ENCODE measurements at regions not wholly inside any gene's neighbourhood (a gene's known extent, or its start where the extent isn't known, plus 50 kb on each side); places are given as distances from the start of the nearest gene placed in this dataset.

GRCh38 chr10:21092683-21093524, 195.8 kb upstream of the NEBL start:
- no peak overlapping the region for H3K27ac ChIP-seq (ENCODE audit: control insufficient read depth, insufficient read depth, low read length)
- H2AFZ ChIP-seq (ENCODE audit: control insufficient read depth, low read length), result no peak overlapping the region
- DNase-seq (ENCODE audit: low read depth, low spot score), result no peak
- H3K4me3 ChIP-seq (ENCODE audit: control insufficient read depth in 2 of 3, extremely low read depth in 1 of 3, insufficient read depth in 2 of 3, low read depth in 1 of 3, low read length in 3 of 3), result no peak overlapping the region
- no peak overlapping the region for H3K9ac ChIP-seq (ENCODE audit: control insufficient read depth, extremely low read depth, insufficient read depth, low read length)
- FAIRE-seq, result no peak
- dilution Hi-C loops (cut with MboI; ENCODE audit: extremely low pct_ligation_motif_present, low sequenced_read_pairs), result no loop called here
- no peak for TF ChIP-seq CTCF (optimal IDR thresholded peaks at IDR 0.05 in 1 of 3, IDR thresholded peaks at IDR 0.05 in 1 of 3, conservative IDR thresholded peaks at IDR 0.05 in 1 of 3; ENCODE audit: extremely low read depth in 1 of 3, insufficient read depth in 2 of 3, low read length in 3 of 3)
- TF ChIP-seq EZH2 (IDR thresholded peaks at IDR 0.05; ENCODE audit: low read length), result no peak
- H4K20me1 ChIP-seq (ENCODE audit: control insufficient read depth, extremely low read depth, insufficient read depth, low read length), result no peaks in the 10 kb centered on the region
- H3K36me3 ChIP-seq (ENCODE audit: control insufficient read depth in 2 of 2, extremely low read depth in 1 of 2, insufficient read depth in 2 of 2, low read length in 2 of 2), result no peaks in the 10 kb centered on the region
- no peaks in the 10 kb centered on the region for H3K9me3 ChIP-seq (ENCODE audit: control insufficient read depth, low read depth, low read length)
- H3K9me1 ChIP-seq (ENCODE audit: control insufficient read depth, extremely low read depth, insufficient read depth, low read length), result no peaks in the 10 kb centered on the region
- no peak overlapping the region for H3K4me2 ChIP-seq (ENCODE audit: control insufficient read depth, extremely low read depth, insufficient read depth, low read depth, low read length)
- no peaks in the 10 kb centered on the region for H3K27me3 ChIP-seq (ENCODE audit: control insufficient read depth, extremely low read depth, insufficient read depth, low read length)
- H3K79me2 ChIP-seq (ENCODE audit: control insufficient read depth, insufficient read depth, low read length), result no peaks in the 10 kb centered on the region
- no peaks in the 10 kb centered on the region for H3K4me1 ChIP-seq (ENCODE audit: control insufficient read depth, extremely low read depth, insufficient read depth, low read length)

GRCh38 chr10:21090609-21091082, 193.5 kb upstream of the NEBL start:
- Histone ChIP-seq H2AFZ (ENCODE audit: control insufficient read depth, low read length) (no peak overlapping the region), H3K27ac (ENCODE audit: control insufficient read depth, insufficient read depth, low read length) (no peak overlapping the region), H3K9ac (ENCODE audit: control insufficient read depth, extremely low read depth, insufficient read depth, low read length) (no peak overlapping the region), H3K9me3 (ENCODE audit: control insufficient read depth, low read depth, low read length) (no peaks in the 10 kb centered on the region), H3K36me3 (ENCODE audit: control insufficient read depth in 2 of 2, extremely low read depth in 1 of 2, insufficient read depth in 2 of 2, low read length in 2 of 2) (no peaks in the 10 kb centered on the region), H3K9me1 (ENCODE audit: control insufficient read depth, extremely low read depth, insufficient read depth, low read length) (no peaks in the 10 kb centered on the region), H3K4me1 (ENCODE audit: control insufficient read depth, extremely low read depth, insufficient read depth, low read length) (no peaks in the 10 kb centered on the region), H3K27me3 (ENCODE audit: control insufficient read depth, extremely low read depth, insufficient read depth, low read length) (no peaks in the 10 kb centered on the region), H3K79me2 (ENCODE audit: control insufficient read depth, insufficient read depth, low read length) (no peaks in the 10 kb centered on the region), H3K4me2 (ENCODE audit: control insufficient read depth, extremely low read depth, insufficient read depth, low read depth, low read length) (no peak overlapping the region), H4K20me1 (ENCODE audit: control insufficient read depth, extremely low read depth, insufficient read depth, low read length) (no peaks in the 10 kb centered on the region), H3K4me3 (ENCODE audit: control insufficient read depth in 2 of 3, extremely low read depth in 1 of 3, insufficient read depth in 2 of 3, low read depth in 1 of 3, low read length in 3 of 3) (no peak overlapping the region)
- TF ChIP-seq CTCF (optimal IDR thresholded peaks at IDR 0.05 in 1 of 3, IDR thresholded peaks at IDR 0.05 in 1 of 3, conservative IDR thresholded peaks at IDR 0.05 in 1 of 3; ENCODE audit: extremely low read depth in 1 of 3, insufficient read depth in 2 of 3, low read length in 3 of 3), result no peak
- TF ChIP-seq EZH2 (IDR thresholded peaks at IDR 0.05; ENCODE audit: low read length), result no peak
- DNase-seq (ENCODE audit: low read depth, low spot score), result no peak
- no peak for FAIRE-seq
- dilution Hi-C loops (cut with MboI; ENCODE audit: extremely low pct_ligation_motif_present, low sequenced_read_pairs), result no loop called here

All from keratinocyte (primary cell).